K562 (cell line): ENCODE measurements at regions not wholly inside any gene's neighbourhood (a gene's known extent, or its start where the extent isn't known, plus 50 kb on each side); places are given as distances from the start of the nearest gene placed in this dataset.

Source experiments
- ATAC-seq: fragments of 200-7000 bp; cut with Tn5 transposase; 3 replicates; pipeline ENCODE4 v1.9.1; 2020; ENCODE audit warnings: moderate library complexity
- BruUV-seq: library from RNA; stranded (reverse); fragments of 400-500 nt; replicated peaks from 2 replicates; lab custom pipeline; 2021; lab: Mats Ljungman, UMichigan
- CTCF ChIA-PET: fragments of 300-600 bp; formaldehyde crosslinking; extraction: SDS; loops from one replicate; lab custom pipeline; 2021; ENCODE audit warnings: low intra/inter-chr PET ratio; lab: Yijun Ruan, JAX
- POLR2A ChIA-PET: fragments of 300-600, 350-650 bp; sonication (Branson Sonifier 250); formaldehyde crosslinking; extraction: SDS; loops from one replicate; lab custom pipeline; 2021; ENCODE audit warnings: antibody characterized with exemption, inconsistent platforms; lab: Yijun Ruan, JAX
- DNase-seq, 4 experiments: peaks; one replicate each; pipeline versions ENCODE4 v3.0.0 to v3.0.0-alpha.2; 2011 to 2018; ENCODE audit warnings: low spot score in 3 of 4, mixed read lengths in 3 of 4; ENCODE audit errors: extremely low read depth in 1 of 4
- FAIRE-seq: peaks from 2 replicates; lab custom pipeline; 2011; peaks lifted over from hg19 to GRCh38; lab: Jason Lieb, UNC
- H2AFZ ChIP-seq: 2 replicates; pipeline ENCODE4 v1.6.0; 2011; ENCODE audit warnings: low read depth, low read length, control low read depth, inconsistent platforms
- H3K27ac ChIP-seq: fragments of 200-600 bp; 3 replicates; pipeline ENCODE4 v1.8.0; 2011; ENCODE audit warnings: low read depth, mild to moderate bottlenecking, control low read depth, inconsistent platforms, low read length, moderate library complexity, mixed read lengths; ENCODE audit errors: extremely low read depth
- H3K27me3 ChIP-seq, 2 experiments: fragments of 300-600 bp in 1 of 2; 2 replicates in 1 of 2; 3 replicates in 1 of 2; pipeline versions ENCODE4 v1.6.0 to v1.8.0; 2011; ENCODE audit warnings: inconsistent platforms in 2 of 2, low read length in 2 of 2, mild to moderate bottlenecking in 1 of 2, mixed read lengths in 1 of 2, moderate library complexity in 1 of 2; ENCODE audit not compliant: control insufficient read depth in 2 of 2, insufficient read depth in 2 of 2
- H3K36me3 ChIP-seq: fragments of 300-600 bp; 3 replicates; pipeline ENCODE4 v1.8.0; 2011; ENCODE audit warnings: mild to moderate bottlenecking, low read length, inconsistent platforms; ENCODE audit not compliant: control insufficient read depth, insufficient read depth
- H3K4me1 ChIP-seq, 2 experiments: fragments of 200-600 bp in 1 of 2; replicated peaks in 1 of 2; 2 replicates in 1 of 2; 3 replicates in 1 of 2; pipeline versions ENCODE4 v1.5.1 to v1.8.0; 2011; ENCODE audit warnings: inconsistent platforms in 2 of 2, low read length in 2 of 2, mild to moderate bottlenecking in 1 of 2, mixed read lengths in 1 of 2, moderate library complexity in 1 of 2; ENCODE audit not compliant: control insufficient read depth in 2 of 2, insufficient read depth in 2 of 2
- H3K4me2 ChIP-seq: 2 replicates; pipeline ENCODE4 v1.6.1; 2011; ENCODE audit warnings: low read length, control low read depth, inconsistent platforms, mixed read lengths; ENCODE audit not compliant: insufficient read depth
- H3K4me3 ChIP-seq: fragments of 200-600 bp; sonication (generic), shearing (Covaris generic); 2 replicates; pipeline ENCODE4 v1.5.1; 2016; ENCODE audit warnings: control low read depth, inconsistent platforms
- H3K79me2 ChIP-seq: fragments of 200-600 bp; 3 replicates; pipeline ENCODE4 v1.8.0; 2011; ENCODE audit warnings: low read length, inconsistent platforms; ENCODE audit not compliant: control insufficient read depth, insufficient read depth
- H3K9ac ChIP-seq, 2 experiments: 2 replicates each; pipeline versions ENCODE4 v1.6.0 to v1.6.1; 2011; ENCODE audit warnings: low read depth in 2 of 2, low read length in 2 of 2, control low read depth in 1 of 2, inconsistent platforms in 1 of 2, mild to moderate bottlenecking in 1 of 2, mixed read lengths in 1 of 2; ENCODE audit not compliant: insufficient read depth in 1 of 2
- H3K9me1 ChIP-seq: one replicate; pipeline ENCODE4 v1.6.0; 2011; ENCODE audit warnings: inconsistent platforms, mild to moderate bottlenecking, low read length, moderate library complexity; ENCODE audit not compliant: control insufficient read depth, insufficient read depth
- H3K9me3 ChIP-seq: replicated peaks from 2 replicates; pipeline ENCODE4 v1.5.1; 2011; ENCODE audit warnings: low read depth, low read length, inconsistent platforms; ENCODE audit not compliant: control insufficient read depth, insufficient read depth
- H4K20me1 ChIP-seq: replicated peaks from 2 replicates; pipeline ENCODE4 v1.6.1; 2011; ENCODE audit warnings: low read length, inconsistent platforms, mixed read lengths; ENCODE audit not compliant: control insufficient read depth, insufficient read depth
- BCL6 ChIP-seq: fragments of 250-450 bp; sonication (Bioruptor Pico); IDR thresholded peaks from 2 replicates; pipeline ENCODE4 v1.4.0; 2020
- CHD4 ChIP-seq: fragments of 200-600 bp; sonication (generic); IDR thresholded peaks from 3 replicates; pipeline ENCODE4 v1.6.1; 2012; ENCODE audit warnings: low read depth, mild to moderate bottlenecking, mixed read lengths, low read length, inconsistent platforms; ENCODE audit not compliant: insufficient read depth, insufficient replicate concordance, poor library complexity, severe bottlenecking
- CREB1 ChIP-seq, 2 experiments: sonication (generic) in 1 of 2; formaldehyde crosslinking in 1 of 2; IDR thresholded peaks; 2 replicates each; pipeline versions ENCODE4 v1.6.1 to v1.8.0; 2012 to 2022; ENCODE audit warnings: inconsistent platforms in 1 of 2, mild to moderate bottlenecking in 1 of 2, missing genetic modification reagents in 1 of 2, moderate library complexity in 1 of 2
- ESRRA ChIP-seq: fragments of 450-650 bp; IDR thresholded peaks from 2 replicates; pipeline ENCODE4 v1.6.1; 2014; ENCODE audit warnings: low read depth, mild to moderate bottlenecking, moderate library complexity, borderline replicate concordance
- JUN ChIP-seq, 2 experiments: sonication (generic) in 1 of 2; formaldehyde crosslinking in 1 of 2; IDR thresholded peaks; 2 replicates each; pipeline versions ENCODE4 v1.6.1 to v1.8.0; 2012 to 2022; ENCODE audit warnings: borderline replicate concordance in 2 of 2, mild to moderate bottlenecking in 2 of 2, improper control_type of control experiment in 1 of 2, low read depth in 1 of 2, low read length in 1 of 2, missing genetic modification reagents in 1 of 2
- MCM7 ChIP-seq, 2 experiments: fragments of 450-650 bp; IDR thresholded peaks; 2 replicates each; pipeline ENCODE4 v1.6.1; 2016 to 2018
- RHOXF2B ChIP-seq: fragments of 250-450 bp; sonication (Bioruptor Pico); conservative IDR thresholded peaks from 2 replicates; pipeline ENCODE4 v1.5.1; 2021
- YBX1 ChIP-seq: fragments of 450-650 bp; IDR thresholded peaks from 2 replicates; pipeline ENCODE4 v1.7.1; 2016; ENCODE audit warnings: mild to moderate bottlenecking
- ZFX ChIP-seq: sonication (generic); formaldehyde crosslinking; IDR thresholded peaks from 2 replicates; pipeline ENCODE4 v1.8.0; 2022; ENCODE audit warnings: mild to moderate bottlenecking, missing genetic modification reagents, moderate library complexity
- ZNF253 ChIP-seq: fragments of 250-450 bp; sonication (Bioruptor Pico); conservative IDR thresholded peaks from 2 replicates; pipeline ENCODE4 v1.6.1; 2021; ENCODE audit warnings: mild to moderate bottlenecking
- ZNF561 ChIP-seq: fragments of 450-650 bp; formaldehyde crosslinking; conservative IDR thresholded peaks from 2 replicates; pipeline ENCODE4 v1.4.0; 2020; ENCODE audit warnings: mild to moderate bottlenecking, moderate library complexity
- ZNF589 ChIP-seq: fragments of 200-800 bp; sonication (Bioruptor generic); IDR thresholded peaks from 2 replicates; pipeline ENCODE4 v1.6.1; 2016; ENCODE audit warnings: low read depth, missing genetic modification characterization, missing compliant biosample characterization
- in situ Hi-C: fragments of 300-500 bp; cut with MboI; formaldehyde crosslinking; loops from 4 replicates; pipeline ENCODE4 v1.15.0; 2018; ENCODE audit warnings: inconsistent platforms, mixed read lengths
- intact Hi-C: fragments of 100-400 bp; cut with micrococcal nuclease; formaldehyde crosslinking; loops from 2 replicates; pipeline ENCODE4 v1.14.2; 2022
- TF ChIP-seq, protein P1 (sequence below): fragments of 450-650 bp; IDR thresholded peaks from 2 replicates; pipeline ENCODE4 v1.6.1; 2014; ENCODE audit warnings: low read depth, mild to moderate bottlenecking, moderate library complexity, borderline replicate concordance

DNA sequence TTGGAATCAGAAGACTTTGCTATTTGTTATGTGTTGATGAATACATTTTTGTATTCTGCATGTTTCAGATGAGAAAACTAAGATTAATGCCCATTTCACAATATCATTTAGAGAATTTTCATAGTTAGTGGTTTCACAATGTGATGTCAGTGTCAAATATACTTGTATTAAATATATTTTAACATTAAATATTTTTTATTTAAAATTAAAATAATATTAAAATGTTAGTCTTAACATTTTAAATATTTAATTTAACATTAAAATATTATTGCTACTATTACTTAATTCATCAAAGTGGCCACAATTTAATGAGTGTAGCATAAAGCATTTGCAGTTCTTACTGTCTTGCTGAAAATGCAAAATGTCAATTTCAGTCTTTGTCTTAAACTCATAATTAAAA lies 478.8 kb downstream of the KCNJ2 start:
- Histone ChIP-seq H3K36me3 (no peaks in the 10 kb centered on the region), H3K27ac (no peak overlapping the region), H4K20me1 (no peaks in the 10 kb centered on the region), H3K79me2 (no peaks in the 10 kb centered on the region), H3K4me1 (no peaks in the 10 kb centered on the region), H3K27me3 (no peaks in the 10 kb centered on the region), H3K9me3 (no peaks in the 10 kb centered on the region), H3K4me2 (no peak overlapping the region), H2AFZ (no peak overlapping the region), H3K9ac (no peak overlapping the region), H3K9me1 (no peaks in the 10 kb centered on the region), H3K4me3 (no peak overlapping the region)
- no TSS peak for BruUV-seq
- FAIRE-seq, result no peak
- intact Hi-C loops (no loop called here), in situ Hi-C loops (no loop called here)
- POLR2A ChIA-PET, result no interaction called here
- DNase-seq, result no peak
- ATAC-seq, result no peak
- CTCF ChIA-PET, result no interaction called here
- TF ChIP-seq CREB1 (IDR thresholded peaks at IDR 0.05) (no peak), CREB1 (CRISPR knock-in tag; IDR thresholded peaks at IDR 0.05) (no peak), RHOXF2B (CRISPR knock-in tag) (no peak), BCL6 (CRISPR knock-in tag) (no peak), MCM7 (IDR thresholded peaks at IDR 0.05) (no peak), JUN (IDR thresholded peaks at IDR 0.05; ENCODE audit: borderline replicate concordance, low read depth, low read length) (no peak), JUN (CRISPR knock-in tag; IDR thresholded peaks at IDR 0.05; ENCODE audit: borderline replicate concordance) (no peak), ZNF561 (CRISPR knock-in tag) (no peak), YBX1 (no peak), CHD4 (no peak), ZFX (CRISPR knock-in tag) (no peak), ESRRA (no peak), ZNF589 (CRISPR knock-in tag) (no peak), ZNF253 (no peak)
- TF ChIP-seq, protein P1, sequence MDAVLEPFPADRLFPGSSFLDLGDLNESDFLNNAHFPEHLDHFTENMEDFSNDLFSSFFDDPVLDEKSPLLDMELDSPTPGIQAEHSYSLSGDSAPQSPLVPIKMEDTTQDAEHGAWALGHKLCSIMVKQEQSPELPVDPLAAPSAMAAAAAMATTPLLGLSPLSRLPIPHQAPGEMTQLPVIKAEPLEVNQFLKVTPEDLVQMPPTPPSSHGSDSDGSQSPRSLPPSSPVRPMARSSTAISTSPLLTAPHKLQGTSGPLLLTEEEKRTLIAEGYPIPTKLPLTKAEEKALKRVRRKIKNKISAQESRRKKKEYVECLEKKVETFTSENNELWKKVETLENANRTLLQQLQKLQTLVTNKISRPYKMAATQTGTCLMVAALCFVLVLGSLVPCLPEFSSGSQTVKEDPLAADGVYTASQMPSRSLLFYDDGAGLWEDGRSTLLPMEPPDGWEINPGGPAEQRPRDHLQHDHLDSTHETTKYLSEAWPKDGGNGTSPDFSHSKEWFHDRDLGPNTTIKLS, result no peak
